HG02885 (cell line): ENCODE measurements at regions not wholly inside any gene's neighbourhood (a gene's known extent, or its start where the extent isn't known, plus 50 kb on each side); places are given as distances from the start of the nearest gene placed in this dataset.
"Not testable (repeated sequence)": the region's sequence is repeated elsewhere in the genome, so short reads cannot be mapped to it uniquely, and the experiment has no call there.

Experiments
- ATAC-seq: cut with Tn5 transposase; IDR thresholded peaks from one replicate; pipeline ENCODE4 v1.9.1; 2021; ENCODE audit warnings: mild to moderate bottlenecking; ENCODE audit not compliant: unreplicated experiment, poor library complexity

DNA sequence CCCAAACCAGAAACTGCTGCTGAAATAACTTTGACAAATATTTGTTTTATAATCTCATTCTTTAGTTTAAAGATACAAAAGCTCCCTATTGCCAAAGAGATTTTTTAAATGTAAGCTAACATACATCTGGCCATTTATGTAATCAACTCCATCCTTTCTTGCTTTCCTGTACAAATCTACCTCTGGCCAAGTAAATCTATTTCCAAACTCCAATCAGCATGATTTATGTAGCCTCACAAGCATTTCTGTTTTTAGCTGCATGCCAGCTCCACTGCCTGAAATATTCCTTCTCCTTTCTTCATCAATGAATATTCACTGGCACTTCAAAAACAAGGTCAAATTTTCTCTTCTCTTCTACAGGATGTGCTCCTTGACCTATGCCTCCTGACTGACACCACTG, 80.0 kb downstream of the SHOX2 start:
- no peak for ATAC-seq

DNA sequence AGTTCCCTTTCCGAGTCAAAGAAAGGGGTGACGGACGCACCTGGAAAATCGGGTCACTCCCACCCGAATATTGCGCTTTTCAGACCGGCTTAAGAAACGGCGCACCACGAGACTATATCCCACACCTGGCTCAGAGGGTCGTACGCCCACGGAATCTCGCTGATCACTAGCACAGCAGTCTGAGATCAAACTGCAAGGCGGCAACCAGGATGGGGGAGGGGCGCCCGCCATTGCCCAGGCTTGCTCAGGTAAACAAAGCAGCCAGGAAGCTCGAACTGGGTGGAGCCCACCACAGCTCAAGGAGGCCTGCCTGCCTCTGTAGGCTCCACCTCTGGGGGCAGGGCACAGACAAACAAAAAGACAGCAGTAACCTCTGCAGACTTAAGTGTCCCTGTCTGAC, 86.3 kb downstream of the SHOX2 start:
- not testable (repeated sequence) for ATAC-seq

DNA sequence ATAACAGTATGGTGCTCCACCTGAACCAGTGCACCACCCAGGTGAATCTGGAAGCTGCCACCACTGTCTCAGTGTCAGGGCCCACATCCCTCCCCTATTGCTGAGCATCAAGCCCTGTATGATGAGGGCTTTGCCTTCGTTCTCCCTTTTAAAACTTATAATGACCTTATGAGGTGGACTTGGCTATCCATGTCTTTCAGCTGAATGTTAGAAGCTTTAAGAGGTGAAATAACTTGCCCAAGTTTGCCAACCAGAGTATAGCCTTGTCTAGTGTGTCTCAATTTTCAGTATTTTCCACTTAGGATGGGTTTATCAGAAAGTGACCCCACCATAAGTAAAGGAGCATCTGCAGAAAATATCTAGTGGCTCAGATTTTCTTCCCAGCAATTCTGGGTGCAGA, 87.8 kb downstream of the SHOX2 start:
- ATAC-seq: no peak

DNA sequence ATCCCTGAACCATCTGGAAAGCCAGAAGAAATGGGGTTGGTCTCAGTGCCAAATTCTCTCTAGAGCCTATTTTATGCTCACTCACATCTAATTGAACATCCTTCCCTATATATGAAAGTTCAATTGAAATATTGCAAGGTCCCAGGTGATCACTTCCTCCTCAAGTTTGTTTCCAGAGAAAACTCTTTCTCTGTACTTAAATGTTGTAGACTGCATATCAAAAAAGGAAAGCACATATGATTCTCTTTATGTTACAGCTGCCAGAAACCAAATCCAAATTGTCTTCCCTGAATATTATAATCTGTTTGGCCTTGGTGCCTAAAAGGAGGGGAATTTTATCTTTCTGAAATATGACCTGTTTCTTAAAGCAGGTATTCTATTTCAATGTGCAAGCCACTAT, 93.3 kb downstream of the SHOX2 start:
- ATAC-seq: no peak

DNA sequence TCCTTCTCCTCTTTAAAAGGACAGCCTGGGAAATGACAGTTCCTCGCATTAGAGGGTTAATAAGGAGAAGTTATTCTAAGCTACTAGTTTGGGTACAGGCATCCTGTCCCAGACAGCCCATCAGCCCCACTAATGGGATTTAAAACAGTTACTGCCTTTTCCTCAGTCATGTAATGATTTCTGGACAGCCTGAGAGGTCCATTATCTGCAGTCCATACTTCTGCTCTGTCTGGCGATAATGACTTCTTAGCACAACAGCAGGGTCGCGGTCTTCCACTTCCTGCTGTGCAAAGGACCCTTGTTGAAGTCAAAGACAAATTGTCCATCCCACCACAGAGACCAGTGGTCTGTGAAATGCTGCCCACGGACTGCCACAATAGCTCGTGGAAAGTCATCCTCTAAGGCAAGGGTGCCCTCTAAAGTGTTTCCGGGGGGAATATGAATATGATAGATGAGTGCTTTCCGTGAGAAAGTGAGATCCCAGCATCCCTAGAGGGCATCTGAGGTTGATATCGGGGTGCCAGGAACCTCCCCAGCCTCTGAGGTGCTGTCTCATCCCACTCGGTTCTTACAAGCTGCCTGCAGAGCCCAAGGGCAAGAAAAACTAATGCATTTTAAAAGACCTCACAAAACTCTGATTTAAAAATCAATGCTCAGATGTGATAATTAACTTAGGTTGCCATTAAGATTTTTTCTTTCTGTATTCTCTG, 100.7 kb downstream of the SHOX2 start:
- no peak for ATAC-seq

DNA sequence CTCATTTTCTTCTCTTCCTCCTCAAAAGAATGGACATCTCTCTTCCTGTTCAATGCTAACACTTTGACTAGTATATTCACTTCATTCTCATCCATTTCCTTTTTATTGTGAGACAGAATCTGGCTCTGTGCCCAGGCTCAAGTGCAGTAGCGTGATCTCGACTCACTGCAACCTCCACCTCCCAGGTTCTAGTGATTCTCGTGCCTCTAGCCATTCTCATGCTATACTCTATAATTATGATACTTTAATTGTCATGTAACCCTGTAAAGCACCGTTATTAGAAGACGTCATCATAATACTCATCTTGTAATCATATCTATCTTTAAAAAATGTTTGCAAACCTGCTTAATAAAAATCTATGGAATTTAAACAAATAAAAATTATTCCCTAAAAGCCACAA, 107.0 kb downstream of the SHOX2 start:
- ATAC-seq: no peak

DNA sequence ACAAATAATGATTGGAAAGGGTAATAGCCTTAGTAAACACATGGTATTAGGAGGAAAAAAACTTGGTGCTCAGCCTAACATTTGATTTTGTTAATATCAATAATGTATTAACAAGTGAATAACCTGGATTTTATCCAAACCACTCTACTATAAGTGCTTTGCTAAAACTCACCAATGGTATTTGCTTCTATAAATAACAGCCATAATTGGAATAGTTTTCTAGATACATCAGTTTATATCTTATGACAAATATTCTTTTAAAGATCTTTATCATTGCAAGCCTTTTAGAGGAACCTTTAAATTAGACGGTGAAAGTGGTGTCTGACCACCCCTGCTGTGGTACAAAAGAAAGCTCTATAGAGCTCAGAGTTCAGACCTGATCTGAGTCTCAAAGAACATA, 123.9 kb downstream of the SHOX2 start:
- ATAC-seq: no peak

DNA sequence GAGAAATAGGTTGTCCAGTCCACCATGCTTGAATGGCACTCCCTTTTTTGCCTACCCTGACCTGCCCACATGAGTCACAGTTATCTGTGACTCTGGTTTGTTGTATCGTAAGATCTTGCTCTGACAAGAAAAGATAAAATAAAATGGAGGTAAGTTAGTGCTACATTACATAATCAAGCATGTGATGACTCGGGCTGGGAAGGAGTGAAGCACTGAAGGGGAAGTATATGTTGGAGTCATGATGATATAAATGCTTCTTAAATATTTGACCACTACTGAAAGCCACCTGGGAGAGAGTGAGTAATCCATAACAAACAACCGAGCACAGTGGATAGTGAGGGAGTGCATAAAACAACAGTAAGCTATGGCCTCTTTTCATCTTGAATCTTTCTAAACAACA, 124.4 kb downstream of the SHOX2 start:
- no peak for ATAC-seq

DNA sequence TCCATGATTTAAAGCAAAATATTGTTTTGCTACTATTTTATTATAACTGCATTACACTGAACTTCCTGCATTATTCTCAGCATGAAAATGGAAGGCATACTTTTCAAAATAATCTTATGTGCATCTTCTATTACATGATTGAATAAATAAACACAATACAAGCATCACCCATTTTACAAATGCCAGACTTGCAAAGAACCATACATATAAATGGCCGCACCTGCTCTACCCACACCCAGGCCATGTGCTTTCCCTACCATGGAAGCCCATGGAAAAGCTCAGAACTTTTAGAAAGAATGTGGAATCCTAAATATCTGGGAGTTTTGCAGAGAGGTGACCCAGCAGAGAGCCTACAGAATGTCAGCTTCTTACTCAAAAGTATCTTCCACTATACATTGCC, 127.2 kb downstream of the SHOX2 start:
- no peak for ATAC-seq

DNA sequence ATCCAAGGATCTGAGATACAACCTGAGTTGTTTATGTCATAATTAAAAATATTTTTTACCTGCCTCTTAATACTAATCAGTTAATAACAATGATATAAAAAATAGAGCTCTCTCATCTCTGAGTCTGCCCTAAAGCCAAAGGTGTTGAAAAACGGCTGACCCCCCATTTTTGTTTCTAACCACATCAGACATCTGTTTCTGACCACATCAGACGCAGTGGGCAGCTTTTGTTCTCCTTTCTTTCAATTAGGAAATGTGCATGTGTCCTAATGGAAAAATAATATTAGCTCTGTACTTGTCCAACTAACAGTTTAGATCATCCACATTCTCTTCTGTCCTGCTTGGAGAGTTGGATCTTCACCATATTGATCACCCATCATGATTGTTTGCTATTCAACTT, 144.6 kb downstream of the SHOX2 start:
- ATAC-seq: no peak

DNA sequence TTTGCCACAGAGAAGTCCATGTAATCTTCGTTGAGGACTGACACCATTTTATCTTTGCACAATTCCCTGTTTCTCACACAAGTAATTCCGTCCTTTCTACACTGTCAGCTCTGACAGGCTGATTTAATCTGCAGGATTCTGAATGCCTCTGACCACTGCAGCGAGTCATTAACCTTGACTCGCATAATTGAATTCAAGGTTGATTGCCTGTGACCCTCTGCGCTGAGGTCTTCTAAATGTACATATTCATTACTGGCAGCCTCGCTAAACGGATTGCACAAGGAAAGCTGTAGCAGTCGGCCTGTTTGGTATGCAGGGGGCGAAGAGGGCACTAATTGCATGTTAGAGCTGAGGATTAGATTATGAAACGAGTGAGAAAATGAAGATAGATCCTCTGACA, 147.8 kb downstream of the SHOX2 start:
- no peak for ATAC-seq

DNA sequence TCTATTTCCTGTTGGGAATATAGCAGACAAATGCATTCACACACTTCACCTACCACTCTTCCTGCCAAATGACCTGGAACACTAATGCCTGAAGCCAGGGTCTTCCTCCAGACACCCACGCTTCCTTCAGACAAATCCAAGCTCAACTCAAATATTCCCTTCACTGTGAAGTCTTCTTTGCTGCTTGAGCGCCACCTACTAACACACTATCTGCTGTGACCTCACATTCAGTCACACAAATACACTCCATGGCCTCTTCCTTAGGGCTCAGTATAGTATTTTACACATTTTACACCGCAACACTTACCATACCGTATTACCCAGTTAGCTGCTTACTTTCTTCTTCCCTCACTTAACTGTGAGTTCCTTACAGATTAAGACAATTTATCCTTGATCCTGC, 149.4 kb downstream of the SHOX2 start:
- ATAC-seq: no peak

DNA sequence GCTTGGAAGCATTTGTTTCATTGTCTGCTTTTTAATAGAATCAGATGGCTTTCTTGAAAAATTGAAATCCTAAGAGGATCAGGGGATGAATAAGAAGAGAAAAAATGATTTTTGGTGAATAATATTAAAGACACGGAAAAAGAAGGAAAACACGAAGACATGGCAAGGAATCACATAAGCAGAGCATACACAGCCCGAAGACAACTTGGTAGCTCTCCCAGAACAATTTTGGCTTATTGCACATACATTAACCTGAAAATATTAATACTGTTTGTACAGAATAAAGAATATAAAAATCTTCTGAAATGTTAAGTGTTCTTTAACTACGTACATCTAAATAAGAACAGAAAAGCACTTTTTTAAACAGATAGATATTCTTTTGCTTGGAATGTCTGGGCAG, 150.0 kb downstream of the SHOX2 start:
- ATAC-seq: no peak

DNA sequence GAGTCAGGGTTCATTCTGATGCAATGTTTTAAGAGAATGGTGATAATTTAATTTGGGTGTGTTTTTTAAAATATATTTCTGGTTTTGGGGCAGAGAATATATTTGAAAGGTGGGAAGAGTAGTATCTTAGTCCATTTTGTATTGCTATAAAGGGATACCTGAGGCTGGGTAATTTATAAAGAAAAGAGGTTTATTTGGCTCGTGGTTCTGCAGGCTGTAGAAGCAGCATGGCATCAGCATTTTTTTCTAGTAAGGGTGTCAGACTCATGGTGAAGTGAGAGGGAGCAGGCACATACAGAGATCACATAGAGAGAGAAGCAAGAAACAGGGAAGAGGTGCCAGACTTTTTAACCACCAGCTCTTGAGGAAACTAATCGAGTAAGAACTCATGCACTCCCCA, 152.7 kb downstream of the SHOX2 start:
- no peak for ATAC-seq

DNA sequence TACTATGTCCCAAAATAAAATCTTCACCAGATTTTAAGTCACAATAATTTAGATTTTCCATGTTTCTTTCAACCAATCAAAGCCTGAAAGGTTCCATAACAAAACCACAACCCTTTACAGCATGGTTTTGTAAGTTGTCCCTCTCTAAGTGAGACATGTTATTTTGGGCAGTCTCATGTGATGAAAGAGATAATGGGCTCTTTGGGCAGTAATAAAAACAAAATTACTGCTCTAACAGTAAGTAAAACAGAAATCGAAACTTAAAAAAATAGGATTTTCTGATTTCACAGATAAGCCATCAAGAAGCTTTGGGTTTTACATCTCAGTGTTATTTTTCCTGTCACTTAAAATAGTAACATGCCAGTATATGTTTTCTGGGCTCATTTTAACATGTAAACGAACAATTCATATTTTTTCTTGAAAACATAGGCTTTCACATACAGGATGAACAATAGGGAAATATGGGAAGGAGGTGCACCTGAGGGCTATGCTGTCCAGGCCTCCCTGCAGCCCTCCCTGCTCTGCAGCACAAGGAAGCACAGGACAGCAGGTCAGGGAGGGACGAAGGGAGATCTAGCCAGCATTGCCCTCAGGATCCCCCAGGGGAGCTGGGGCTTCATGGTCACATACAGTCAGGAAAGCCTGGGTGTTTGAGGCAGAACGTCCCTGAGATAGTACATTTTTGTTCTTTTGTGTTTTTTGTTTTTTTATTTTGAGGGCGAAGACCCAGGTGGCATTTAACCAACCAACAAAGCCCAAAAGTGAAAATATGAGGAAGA, 157.4 kb downstream of the SHOX2 start:
- no peak for ATAC-seq

DNA sequence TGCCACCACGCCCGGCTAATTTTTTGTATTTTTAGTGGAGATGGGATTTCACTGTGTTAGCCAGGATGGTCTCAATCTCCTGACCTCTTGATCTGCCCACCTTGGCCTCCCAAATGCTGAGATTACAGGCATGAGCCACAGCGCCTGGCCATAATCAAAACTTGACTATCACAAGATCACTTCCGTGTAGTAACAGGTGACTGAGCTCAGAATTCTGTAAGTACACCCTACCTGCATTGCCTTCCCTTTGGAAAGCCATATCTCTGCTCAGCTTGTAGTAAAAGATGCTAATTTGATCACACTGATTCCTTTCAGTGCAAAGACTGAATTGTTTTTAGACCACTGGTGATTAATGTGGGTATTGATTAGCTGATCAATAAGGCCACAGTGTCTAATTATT, 167.1 kb downstream of the SHOX2 start:
- ATAC-seq: no peak

DNA sequence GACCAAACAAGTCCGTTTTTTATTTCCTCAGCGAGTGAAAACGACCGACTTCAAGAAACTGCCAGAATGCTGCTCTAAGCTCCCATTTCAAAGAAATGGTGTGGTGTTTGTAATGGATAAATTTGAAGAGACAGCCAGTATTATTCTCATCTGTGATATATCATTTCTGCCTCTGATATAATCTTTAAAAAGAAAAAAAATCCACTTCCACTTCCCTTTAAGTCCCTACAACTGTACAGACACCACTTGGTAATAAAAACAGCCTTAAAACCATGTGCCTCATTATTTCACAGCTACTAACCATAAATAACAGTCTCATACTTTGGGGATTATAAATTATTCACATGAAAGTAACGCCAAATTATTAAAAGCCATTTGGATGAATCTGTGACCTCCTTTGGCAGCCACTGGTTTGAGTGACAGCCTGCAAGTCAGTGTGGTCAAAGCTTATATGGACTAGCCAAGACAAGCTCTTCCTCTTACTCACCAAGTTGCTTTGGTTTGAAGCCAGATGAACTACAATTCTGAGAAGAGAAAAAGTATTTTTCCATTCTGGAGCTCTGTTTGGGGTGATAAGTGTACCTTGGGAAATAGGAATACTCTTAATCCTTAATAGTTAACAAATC, 168.0 kb downstream of the SHOX2 start:
- ATAC-seq: no peak

DNA sequence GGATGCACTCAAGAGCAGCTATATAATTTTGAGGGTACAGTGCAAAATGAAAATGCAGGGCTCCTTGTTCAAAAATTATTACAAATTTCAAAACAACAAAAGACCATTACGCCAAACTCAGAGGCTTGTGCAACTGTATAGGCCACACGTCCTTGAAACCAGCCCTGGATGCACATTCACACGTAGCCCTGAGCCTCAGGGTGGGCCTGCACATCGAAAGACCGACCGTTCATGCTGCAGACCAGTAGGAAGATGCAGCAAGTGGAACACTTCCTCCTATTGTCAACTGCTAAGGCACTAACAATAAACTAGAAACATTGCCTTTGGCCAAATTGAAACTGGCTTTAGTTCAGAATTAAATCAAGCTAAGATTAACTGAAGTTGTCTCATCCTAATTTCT, 174.7 kb downstream of the SHOX2 start:
- no peak for ATAC-seq

DNA sequence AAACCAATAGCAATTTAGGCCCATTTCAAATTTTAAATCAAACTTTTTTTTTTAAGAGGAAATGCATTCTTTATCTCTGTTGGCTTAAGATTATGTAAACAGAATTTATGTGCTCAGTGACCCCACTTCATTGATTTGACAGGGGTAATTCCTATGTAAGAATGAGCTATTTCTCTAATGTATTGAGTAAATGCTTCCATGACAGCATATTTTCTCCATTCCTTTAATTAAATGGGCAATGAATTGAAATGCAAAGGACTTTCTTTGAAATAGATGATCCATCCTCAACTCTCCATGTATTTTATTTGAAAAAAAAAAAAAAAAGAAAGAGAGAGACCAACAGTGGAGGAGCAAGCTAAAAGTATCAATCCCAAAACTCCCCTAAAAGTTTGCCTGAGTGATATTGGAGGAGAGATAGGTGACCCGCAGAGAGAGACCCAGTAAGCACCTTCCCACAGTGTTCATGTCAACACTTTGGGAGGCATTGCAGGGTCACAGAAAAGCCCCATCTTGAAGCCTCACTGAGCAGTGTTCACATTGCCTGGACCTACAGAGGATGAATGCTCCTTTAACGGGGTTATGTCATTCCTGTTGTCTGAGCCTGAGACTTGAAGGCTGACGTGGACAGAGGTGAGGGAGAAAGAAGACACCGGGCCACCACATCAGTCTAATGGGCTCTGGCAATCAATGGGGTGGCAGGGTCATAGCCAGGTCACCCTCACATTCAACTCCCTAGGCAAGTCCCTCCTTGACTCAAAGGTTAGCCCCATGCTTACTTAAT, 176.0 kb downstream of the SHOX2 start:
- no peak for ATAC-seq

DNA sequence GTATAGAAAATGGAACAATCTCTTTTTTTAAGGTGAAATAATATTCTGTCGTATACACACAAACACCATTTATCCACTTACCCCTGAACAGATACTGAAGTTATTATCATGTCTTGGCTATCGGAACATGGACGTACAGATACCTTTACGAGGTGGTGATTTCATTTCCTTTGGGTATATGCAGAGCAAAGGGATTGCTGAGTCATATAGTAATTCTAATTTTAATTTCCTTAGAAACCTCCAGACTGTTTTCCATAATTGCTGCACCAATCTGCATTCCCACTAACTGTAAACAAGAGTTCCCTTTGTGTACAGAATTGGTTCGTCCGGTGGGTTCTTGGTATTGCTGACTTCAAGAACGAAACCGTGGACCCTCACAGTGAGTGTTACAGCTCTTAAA, 179.4 kb downstream of the SHOX2 start:
- no peak for ATAC-seq

DNA sequence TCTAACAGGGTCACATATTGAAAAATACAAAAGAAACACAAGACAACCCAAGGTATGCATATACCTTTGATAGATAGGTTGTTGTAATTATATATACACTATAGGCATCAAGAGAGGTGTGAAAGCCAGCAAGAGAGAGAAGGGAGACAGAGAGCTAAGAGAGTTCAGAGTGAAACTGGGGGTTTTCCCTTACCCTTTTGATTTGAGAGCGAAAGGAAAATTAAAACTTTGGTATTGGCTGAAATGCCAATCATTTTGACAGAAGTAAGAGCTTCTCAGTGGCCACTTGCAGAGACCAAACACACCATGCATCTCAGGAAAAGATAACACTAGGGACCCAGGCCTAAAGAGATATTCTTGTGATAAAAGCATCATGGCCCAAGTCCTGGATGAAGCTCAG, 183.6 kb downstream of the SHOX2 start:
- ATAC-seq: peak; percentile 92
